ENCODE measurements at regions not wholly inside any gene's neighbourhood (a gene's known extent, or its start where the extent isn't known, plus 50 kb on each side); places are given as distances from the start of the nearest gene placed in this dataset.
"Not testable (repeated sequence)": the region's sequence is repeated elsewhere in the genome, so short reads cannot be mapped to it uniquely, and the experiment has no call there.

- not testable (repeated sequence) for TF ChIP-seq BHLHE40 (IDR thresholded peaks at IDR 0.05; ENCODE audit: low read depth, low read length); CTCF (IDR thresholded peaks at IDR 0.05); JUNB (IDR thresholded peaks at IDR 0.05); CHD2 (IDR thresholded peaks at IDR 0.05; ENCODE audit: low read length, partially characterized antibody); MAFK (IDR thresholded peaks at IDR 0.05; ENCODE audit: partially characterized antibody); MAX (IDR thresholded peaks at IDR 0.05); POLR2A (IDR thresholded peaks at IDR 0.05; ENCODE audit: low read length); MAZ (IDR thresholded peaks at IDR 0.05; ENCODE audit: borderline replicate concordance, low read depth, low read length); PBX3 (IDR thresholded peaks at IDR 0.05); USF2 (IDR thresholded peaks at IDR 0.05)
These were observed 187.5 kb downstream of the TMEM121 start for GRCh38 chr14:105713836-105714235.
